Endothelial cell of umbilical vein (primary cell): ENCODE measurements at regions not wholly inside any gene's neighbourhood (a gene's known extent, or its start where the extent isn't known, plus 50 kb on each side); places are given as distances from the start of the nearest gene placed in this dataset.
"Not testable (repeated sequence)": the region's sequence is repeated elsewhere in the genome, so short reads cannot be mapped to it uniquely, and the experiment has no call there.

Experiments
- BruUV-seq: library from RNA; stranded (reverse); fragments of 400-500 nt; replicated peaks from 2 replicates; lab custom pipeline; 2021; lab: Mats Ljungman, UMichigan
- CTCF ChIA-PET: fragments of 300-600, 350-600 bp; sonication (Branson Sonifier 250); formaldehyde crosslinking; loops from one replicate; lab custom pipeline; 2021; ENCODE audit warnings: antibody characterized with exemption, inconsistent platforms; lab: Charles Lee
- POLR2A ChIA-PET: fragments of 300-600, 350-600 bp; sonication (Branson Sonifier 250); formaldehyde crosslinking; loops from one replicate; lab custom pipeline; 2021; ENCODE audit warnings: antibody characterized with exemption, inconsistent platforms; lab: Charles Lee
- DNase-seq: peaks from one replicate; pipeline ENCODE4 v3.0.0-alpha.2; 2011; ENCODE audit warnings: low read depth, low spot score
- FAIRE-seq: peaks from 2 replicates; lab custom pipeline; 2011; peaks lifted over from hg19 to GRCh38; lab: Jason Lieb, UNC
- H2AFZ ChIP-seq: 2 replicates; pipeline ENCODE4 v1.6.0; 2012; ENCODE audit warnings: low read depth, low read length, control low read depth, inconsistent platforms
- H3K27ac ChIP-seq: 2 replicates; pipeline ENCODE4 v1.5.1; 2011; ENCODE audit warnings: low read depth, mild to moderate bottlenecking, control low read depth, low read length, moderate library complexity; ENCODE audit not compliant: insufficient read depth
- H3K27me3 ChIP-seq, 2 experiments: 2 replicates each; pipeline versions ENCODE4 v1.6.0 to v1.6.1; 2011; ENCODE audit warnings: low read length in 2 of 2, mixed read lengths in 1 of 2; ENCODE audit not compliant: control insufficient read depth in 2 of 2, insufficient read depth in 2 of 2
- H3K36me3 ChIP-seq, 2 experiments: 2 replicates in 1 of 2; 3 replicates in 1 of 2; pipeline ENCODE4 v1.5.1; 2011; ENCODE audit warnings: low read length in 2 of 2, mild to moderate bottlenecking in 1 of 2, moderate library complexity in 1 of 2; ENCODE audit not compliant: control insufficient read depth in 2 of 2, insufficient read depth in 2 of 2; ENCODE audit errors: extremely low read depth in 1 of 2
- H3K4me1 ChIP-seq: 3 replicates; pipeline ENCODE4 v1.5.1; 2011; ENCODE audit warnings: mild to moderate bottlenecking, low read length; ENCODE audit not compliant: control insufficient read depth, insufficient read depth; ENCODE audit errors: extremely low read depth
- H3K4me2 ChIP-seq: 2 replicates; pipeline ENCODE4 v1.6.1; 2011; ENCODE audit warnings: low read length, control low read depth, mixed read lengths; ENCODE audit not compliant: insufficient read depth
- H3K4me3 ChIP-seq, 3 experiments: fragments of 200-600 bp in 1 of 3; sonication (generic), shearing (Covaris generic) in 1 of 3; replicated peaks in 1 of 3; 2 replicates each; pipeline ENCODE4 v1.5.1; 2011 to 2016; ENCODE audit warnings: control low read depth in 3 of 3, low read length in 3 of 3, mild to moderate bottlenecking in 2 of 3, inconsistent platforms in 1 of 3, low read depth in 1 of 3, moderate library complexity in 1 of 3; ENCODE audit not compliant: insufficient read depth in 1 of 3
- H3K79me2 ChIP-seq: 2 replicates; pipeline ENCODE4 v1.6.0; 2012; ENCODE audit warnings: low read length, inconsistent platforms; ENCODE audit not compliant: control insufficient read depth, insufficient read depth
- H3K9ac ChIP-seq: replicated peaks from 2 replicates; pipeline ENCODE3; 2011; ENCODE audit warnings: low read length, control low read depth; ENCODE audit not compliant: insufficient read depth; ENCODE audit errors: extremely low read depth
- H3K9me1 ChIP-seq: replicated peaks from 3 replicates; pipeline ENCODE4 v1.6.0; 2011; ENCODE audit warnings: mild to moderate bottlenecking, low read length; ENCODE audit not compliant: control insufficient read depth, insufficient read depth; ENCODE audit errors: extremely low read depth
- H3K9me3 ChIP-seq: replicated peaks from 2 replicates; pipeline ENCODE4 v1.5.1; 2012; ENCODE audit warnings: low read length, inconsistent platforms; ENCODE audit not compliant: control insufficient read depth, insufficient read depth
- H4K20me1 ChIP-seq: replicated peaks from 2 replicates; pipeline ENCODE3; 2011; ENCODE audit warnings: mild to moderate bottlenecking, low read length; ENCODE audit not compliant: control insufficient read depth, insufficient read depth; ENCODE audit errors: extremely low read depth
- CTCF ChIP-seq, 2 donors: IDR thresholded peaks; 1 replicate in 1 of 2; 2 replicates in 1 of 2; pipeline ENCODE4 v1.5.1; 2011; ENCODE audit warnings: low read length in 2 of 2, mild to moderate bottlenecking in 2 of 2, moderate library complexity in 2 of 2, control low read depth in 1 of 2, inconsistent platforms in 1 of 2, low read depth in 1 of 2; ENCODE audit not compliant: insufficient read depth in 1 of 2; ENCODE audit errors: extremely low read depth in 1 of 2
- EZH2 ChIP-seq: IDR thresholded peaks from 2 replicates; pipeline ENCODE4 v1.6.1; 2012; ENCODE audit warnings: borderline replicate concordance, low read depth, mild to moderate bottlenecking, moderate library complexity, low read length, inconsistent platforms; ENCODE audit not compliant: severe bottlenecking
- FOS ChIP-seq: IDR thresholded peaks from 2 replicates; pipeline ENCODE4 v1.6.1; 2011; ENCODE audit warnings: mild to moderate bottlenecking, low read length, moderate library complexity, borderline replicate concordance; ENCODE audit not compliant: insufficient read depth
- GATA2 ChIP-seq: IDR thresholded peaks from 2 replicates; pipeline ENCODE4 v1.7.0; 2011; ENCODE audit warnings: low read depth, mild to moderate bottlenecking, moderate library complexity, mixed read lengths, low read length; ENCODE audit not compliant: insufficient read length, insufficient read depth
- JUN ChIP-seq: IDR thresholded peaks from 2 replicates; pipeline ENCODE4 v1.6.1; 2011; ENCODE audit warnings: borderline replicate concordance, low read depth; ENCODE audit not compliant: insufficient read length, insufficient read depth
- MAX ChIP-seq: IDR thresholded peaks from 2 replicates; pipeline ENCODE4 v1.6.1; 2011; ENCODE audit not compliant: insufficient read depth, insufficient read length
- MYC ChIP-seq: IDR thresholded peaks from one replicate; pipeline ENCODE4 v1.6.1; 2011; ENCODE audit warnings: mild to moderate bottlenecking, low read depth, low read length
- POLR2A ChIP-seq: IDR thresholded peaks from 2 replicates; pipeline ENCODE4 v1.6.1; 2012; ENCODE audit warnings: low read depth, mild to moderate bottlenecking, control low read depth, low read length
- POLR2AphosphoS5 ChIP-seq: IDR thresholded peaks from 2 replicates; pipeline ENCODE4 v1.6.1; 2012; ENCODE audit warnings: low read depth, mild to moderate bottlenecking, control low read depth, low read length, moderate library complexity; ENCODE audit not compliant: insufficient read depth
- dilution Hi-C: fragments of 300-500 bp; cut with MboI; formaldehyde crosslinking; loops from one replicate; pipeline ENCODE4 v1.15.0; 2019; ENCODE audit warnings: low sequenced_read_pairs; ENCODE audit not compliant: extremely low pct_ligation_motif_present
- intact Hi-C: fragments of 100-400 bp; cut with micrococcal nuclease; formaldehyde crosslinking; loops from one replicate; pipeline ENCODE4 v1.10.0; 2022

GRCh38 chr16:66085651-66086050 is 280.8 kb upstream of the CDH5 start:
- Histone ChIP-seq H3K9me3 (no peaks in the 10 kb centered on the region), H3K36me3 (no peaks in the 10 kb centered on the region), H2AFZ (no peak overlapping the region), H4K20me1 (no peaks in the 10 kb centered on the region), H3K4me2 (no peak overlapping the region), H3K4me3 (no peak overlapping the region), H3K27me3 (no peaks in the 10 kb centered on the region), H3K27ac (no peak overlapping the region), H3K4me1 (no peaks in the 10 kb centered on the region), H3K9ac (no peak overlapping the region), H3K79me2 (no peaks in the 10 kb centered on the region), H3K9me1 (no peaks in the 10 kb centered on the region)
- intact Hi-C loops, result no loop called here
- dilution Hi-C loops, result no loop called here
- ChIA-PET CTCF (no interaction called here), POLR2A (no interaction called here)
- no peak for FAIRE-seq
- DNase-seq, result no peak
- no TSS peak for BruUV-seq
- TF ChIP-seq JUN (no peak), POLR2AphosphoS5 (no peak), MYC (no peak), EZH2 (no peak), MAX (no peak), FOS (no peak), POLR2A (no peak), GATA2 (no peak), CTCF (IDR thresholded peaks at IDR 0.05; ENCODE audit: extremely low read depth in 1 of 2, insufficient read depth in 1 of 2, low read depth in 1 of 2, low read length in 2 of 2) (no peak)

- H2AFZ ChIP-seq, CTCF ChIA-PET, FAIRE-seq, BruUV-seq, H4K20me1 ChIP-seq, DNase-seq, H3K9me1 ChIP-seq, H3K4me3 ChIP-seq, H3K4me1 ChIP-seq, H3K79me2 ChIP-seq, intact Hi-C loops, H3K4me2 ChIP-seq, H3K27ac ChIP-seq, POLR2A ChIA-PET, H3K36me3 ChIP-seq, H3K27me3 ChIP-seq, H3K9me3 ChIP-seq, dilution Hi-C loops, H3K9ac ChIP-seq: not testable (repeated sequence)
Observed at GRCh38 chr16:66084731-66085130, 281.8 kb upstream of the CDH5 start.
